HAP-1 (cell line): ENCODE measurements at regions not wholly inside any gene's neighbourhood (a gene's known extent, or its start where the extent isn't known, plus 50 kb on each side); places are given as distances from the start of the nearest gene placed in this dataset.
"Not testable (repeated sequence)": the region's sequence is repeated elsewhere in the genome, so short reads cannot be mapped to it uniquely, and the experiment has no call there.

ENCODE experiments used
- DNase-seq, 2 experiments: peaks; one replicate each; pipeline ENCODE4 v3.0.0-alpha.2; 2016 to 2020; ENCODE audit warnings: low spot score in 2 of 2
- H3K27me3 ChIP-seq: fragments of 250-450 bp; sonication (Bioruptor Pico); 2 replicates; pipeline ENCODE4 v1.5.1; 2020; ENCODE audit warnings: low read depth, mild to moderate bottlenecking, moderate library complexity
- H3K36me3 ChIP-seq: fragments of 250-450 bp; sonication (Bioruptor Pico); replicated peaks from 2 replicates; pipeline ENCODE4 v1.5.1; 2020; ENCODE audit warnings: mild to moderate bottlenecking
- H3K4me1 ChIP-seq: fragments of 250-450 bp; sonication (Bioruptor Pico); 2 replicates; pipeline ENCODE4 v1.5.1; 2020; ENCODE audit warnings: mild to moderate bottlenecking
- H3K4me3 ChIP-seq: fragments of 250-450 bp; sonication (Bioruptor Pico); 2 replicates; pipeline ENCODE4 v1.5.1; 2020; ENCODE audit warnings: mild to moderate bottlenecking, moderate library complexity
- H3K9me3 ChIP-seq: fragments of 250-450 bp; sonication (Bioruptor Pico); 2 replicates; pipeline ENCODE4 v1.5.1; 2020; ENCODE audit warnings: mild to moderate bottlenecking, moderate library complexity
- in situ Hi-C: fragments of 300-500 bp; cut with MboI; formaldehyde crosslinking; loops from 3 replicates; pipeline ENCODE4 v1.14.3; 2020; ENCODE audit warnings: low sequenced_read_pairs, inconsistent platforms, mixed read lengths

- H3K36me3 ChIP-seq, H3K4me3 ChIP-seq, H3K4me1 ChIP-seq, H3K9me3 ChIP-seq, H3K27me3 ChIP-seq, in situ Hi-C loops, DNase-seq: not testable (repeated sequence)
Measured at GRCh38 chr4:63942706-63943286, 466.5 kb downstream of the TECRL start.

- H3K27me3 ChIP-seq = no peaks in the 10 kb centered on the region
- no peaks in the 10 kb centered on the region for H3K9me3 ChIP-seq
- no peak overlapping the region for H3K4me3 ChIP-seq
- no peaks in the 10 kb centered on the region for H3K4me1 ChIP-seq
- DNase-seq = no peak
- in situ Hi-C loops = no loop called here
- no peaks in the 10 kb centered on the region for H3K36me3 ChIP-seq
Measured at GRCh38 chr4:63937961-63938360, 471.3 kb downstream of the TECRL start.

GRCh38 chr4:63922146-63922545 lies 487.1 kb downstream of the TECRL start:
- in situ Hi-C loops = no loop called here

GRCh38 chr4:63921561-63921960 lies 487.7 kb downstream of the TECRL start:
- Histone ChIP-seq H3K4me3 (no peak overlapping the region), H3K27me3 (no peaks in the 10 kb centered on the region), H3K9me3 (no peaks in the 10 kb centered on the region), H3K36me3 (no peaks in the 10 kb centered on the region), H3K4me1 (peaks cover 2% of the 10 kb centered on the region; the same call in 1 of the 2 replicates)
- in situ Hi-C loops = no loop called here
- DNase-seq = no peak

More at GRCh38 chr4:63922146-63922545, 487.1 kb downstream of the TECRL start:
- no peaks in the 10 kb centered on the region for H3K9me3 ChIP-seq
- no peak overlapping the region for H3K4me3 ChIP-seq
- no peaks in the 10 kb centered on the region for H3K36me3 ChIP-seq
- peaks cover 4% of the 10 kb centered on the region; the same call in 1 of the 2 replicates for H3K4me1 ChIP-seq
- no peaks in the 10 kb centered on the region for H3K27me3 ChIP-seq
- DNase-seq = no peak

GRCh38 chr4:63919636-63920365 lies 489.4 kb downstream of the TECRL start:
- Histone ChIP-seq H3K4me1 (no peaks in the 10 kb centered on the region; the same call in 1 of the 2 replicates), H3K36me3 (no peaks in the 10 kb centered on the region), H3K4me3 (no peak overlapping the region), H3K27me3 (no peaks in the 10 kb centered on the region), H3K9me3 (no peaks in the 10 kb centered on the region)
- in situ Hi-C loops = no loop called here
- no peak for DNase-seq

GRCh38 chr4:63906660-63907183 lies 502.5 kb downstream of the TECRL start:
- Histone ChIP-seq H3K36me3 (no peaks in the 10 kb centered on the region), H3K9me3 (no peaks in the 10 kb centered on the region), H3K4me1 (no peaks in the 10 kb centered on the region), H3K4me3 (no peak overlapping the region), H3K27me3 (no peaks in the 10 kb centered on the region)
- in situ Hi-C loops = no loop called here
- no peak for DNase-seq

GRCh38 chr4:63904201-63904600 lies 505.0 kb downstream of the TECRL start:
- no peaks in the 10 kb centered on the region for H3K27me3 ChIP-seq
- no peak overlapping the region for H3K4me3 ChIP-seq
- H3K9me3 ChIP-seq = no peaks in the 10 kb centered on the region
- no peaks in the 10 kb centered on the region for H3K4me1 ChIP-seq
- in situ Hi-C loops = no loop called here
- no peak for DNase-seq
- H3K36me3 ChIP-seq = no peaks in the 10 kb centered on the region

GRCh38 chr4:63901304-63901703 lies 507.9 kb downstream of the TECRL start:
- no peak for DNase-seq
- H3K27me3 ChIP-seq = no peaks in the 10 kb centered on the region
- no peaks in the 10 kb centered on the region for H3K36me3 ChIP-seq
- in situ Hi-C loops = no loop called here
- H3K9me3 ChIP-seq = no peaks in the 10 kb centered on the region
- H3K4me3 ChIP-seq = no peak overlapping the region
- no peaks in the 10 kb centered on the region for H3K4me1 ChIP-seq

- Histone ChIP-seq H3K27me3 (no peaks in the 10 kb centered on the region), H3K4me1 (no peaks in the 10 kb centered on the region), H3K36me3 (no peaks in the 10 kb centered on the region), H3K4me3 (no peak overlapping the region), H3K9me3 (no peaks in the 10 kb centered on the region)
- DNase-seq = no peak
- in situ Hi-C loops = no loop called here
Measured at GRCh38 chr4:63898961-63899360, 510.3 kb downstream of the TECRL start.

- DNase-seq = no peak
- Histone ChIP-seq H3K4me3 (no peak overlapping the region), H3K27me3 (no peaks in the 10 kb centered on the region), H3K9me3 (no peaks in the 10 kb centered on the region), H3K4me1 (no peaks in the 10 kb centered on the region), H3K36me3 (no peaks in the 10 kb centered on the region)
- in situ Hi-C loops = no loop called here
Measured at GRCh38 chr4:63894161-63894560, 515.1 kb downstream of the TECRL start.

GRCh38 chr4:63869370-63869769 lies 539.9 kb downstream of the TECRL start:
- Histone ChIP-seq H3K36me3 (no peaks in the 10 kb centered on the region), H3K4me3 (no peak overlapping the region), H3K9me3 (no peaks in the 10 kb centered on the region), H3K27me3 (no peaks in the 10 kb centered on the region), H3K4me1 (no peaks in the 10 kb centered on the region)
- DNase-seq = no peak
- in situ Hi-C loops = no loop called here

GRCh38 chr4:63851496-63851895 lies 557.8 kb downstream of the TECRL start:
- Histone ChIP-seq H3K36me3 (no peaks in the 10 kb centered on the region), H3K4me1 (no peaks in the 10 kb centered on the region), H3K9me3 (no peaks in the 10 kb centered on the region), H3K4me3 (no peak overlapping the region), H3K27me3 (no peaks in the 10 kb centered on the region)
- DNase-seq = no peak
- in situ Hi-C loops = no loop called here

- Histone ChIP-seq H3K4me3 (no peak overlapping the region), H3K9me3 (no peaks in the 10 kb centered on the region), H3K36me3 (no peaks in the 10 kb centered on the region), H3K4me1 (no peaks in the 10 kb centered on the region), H3K27me3 (no peaks in the 10 kb centered on the region)
- DNase-seq = no peak
- in situ Hi-C loops = no loop called here
Measured at GRCh38 chr4:63841266-63841665, 568.0 kb downstream of the TECRL start.

- Histone ChIP-seq H3K9me3 (no peaks in the 10 kb centered on the region), H3K36me3 (no peaks in the 10 kb centered on the region), H3K27me3 (no peaks in the 10 kb centered on the region), H3K4me1 (no peaks in the 10 kb centered on the region), H3K4me3 (no peak overlapping the region)
- in situ Hi-C loops = no loop called here
- no peak for DNase-seq
Measured at GRCh38 chr4:63831590-63832155, 577.6 kb downstream of the TECRL start.
